K562 (cell line): ENCODE measurements at regions not wholly inside any gene's neighbourhood (a gene's known extent, or its start where the extent isn't known, plus 50 kb on each side); places are given as distances from the start of the nearest gene placed in this dataset.
"Not testable (repeated sequence)": the region's sequence is repeated elsewhere in the genome, so short reads cannot be mapped to it uniquely, and the experiment has no call there.

ENCODE experiments used
- ATAC-seq: fragments of 200-7000 bp; cut with Tn5 transposase; 3 replicates; pipeline ENCODE4 v1.9.1; 2020; ENCODE audit warnings: moderate library complexity
- BruUV-seq: library from RNA; stranded (reverse); fragments of 400-500 nt; replicated peaks from 2 replicates; lab custom pipeline; 2021; lab: Mats Ljungman, UMichigan
- CTCF ChIA-PET: fragments of 300-600 bp; formaldehyde crosslinking; extraction: SDS; loops from one replicate; lab custom pipeline; 2021; ENCODE audit warnings: low intra/inter-chr PET ratio; lab: Yijun Ruan, JAX
- POLR2A ChIA-PET: fragments of 300-600, 350-650 bp; sonication (Branson Sonifier 250); formaldehyde crosslinking; extraction: SDS; loops from one replicate; lab custom pipeline; 2021; ENCODE audit warnings: antibody characterized with exemption, inconsistent platforms; lab: Yijun Ruan, JAX
- DNase-seq, 4 experiments: peaks; one replicate each; pipeline versions ENCODE4 v3.0.0 to v3.0.0-alpha.2; 2011 to 2018; ENCODE audit warnings: low spot score in 3 of 4, mixed read lengths in 3 of 4; ENCODE audit errors: extremely low read depth in 1 of 4
- FAIRE-seq: peaks from 2 replicates; lab custom pipeline; 2011; peaks lifted over from hg19 to GRCh38; lab: Jason Lieb, UNC
- H2AFZ ChIP-seq: 2 replicates; pipeline ENCODE4 v1.6.0; 2011; ENCODE audit warnings: low read depth, low read length, control low read depth, inconsistent platforms
- H3K27ac ChIP-seq: fragments of 200-600 bp; 3 replicates; pipeline ENCODE4 v1.8.0; 2011; ENCODE audit warnings: low read depth, mild to moderate bottlenecking, control low read depth, inconsistent platforms, low read length, moderate library complexity, mixed read lengths; ENCODE audit errors: extremely low read depth
- H3K27me3 ChIP-seq, 2 experiments: fragments of 300-600 bp in 1 of 2; 2 replicates in 1 of 2; 3 replicates in 1 of 2; pipeline versions ENCODE4 v1.6.0 to v1.8.0; 2011; ENCODE audit warnings: inconsistent platforms in 2 of 2, low read length in 2 of 2, mild to moderate bottlenecking in 1 of 2, mixed read lengths in 1 of 2, moderate library complexity in 1 of 2; ENCODE audit not compliant: control insufficient read depth in 2 of 2, insufficient read depth in 2 of 2
- H3K36me3 ChIP-seq: fragments of 300-600 bp; 3 replicates; pipeline ENCODE4 v1.8.0; 2011; ENCODE audit warnings: mild to moderate bottlenecking, low read length, inconsistent platforms; ENCODE audit not compliant: control insufficient read depth, insufficient read depth
- H3K4me1 ChIP-seq, 2 experiments: fragments of 200-600 bp in 1 of 2; replicated peaks in 1 of 2; 2 replicates in 1 of 2; 3 replicates in 1 of 2; pipeline versions ENCODE4 v1.5.1 to v1.8.0; 2011; ENCODE audit warnings: inconsistent platforms in 2 of 2, low read length in 2 of 2, mild to moderate bottlenecking in 1 of 2, mixed read lengths in 1 of 2, moderate library complexity in 1 of 2; ENCODE audit not compliant: control insufficient read depth in 2 of 2, insufficient read depth in 2 of 2
- H3K4me2 ChIP-seq: 2 replicates; pipeline ENCODE4 v1.6.1; 2011; ENCODE audit warnings: low read length, control low read depth, inconsistent platforms, mixed read lengths; ENCODE audit not compliant: insufficient read depth
- H3K4me3 ChIP-seq: fragments of 200-600 bp; sonication (generic), shearing (Covaris generic); 2 replicates; pipeline ENCODE4 v1.5.1; 2016; ENCODE audit warnings: control low read depth, inconsistent platforms
- H3K79me2 ChIP-seq: fragments of 200-600 bp; 3 replicates; pipeline ENCODE4 v1.8.0; 2011; ENCODE audit warnings: low read length, inconsistent platforms; ENCODE audit not compliant: control insufficient read depth, insufficient read depth
- H3K9ac ChIP-seq, 2 experiments: 2 replicates each; pipeline versions ENCODE4 v1.6.0 to v1.6.1; 2011; ENCODE audit warnings: low read depth in 2 of 2, low read length in 2 of 2, control low read depth in 1 of 2, inconsistent platforms in 1 of 2, mild to moderate bottlenecking in 1 of 2, mixed read lengths in 1 of 2; ENCODE audit not compliant: insufficient read depth in 1 of 2
- H3K9me1 ChIP-seq: one replicate; pipeline ENCODE4 v1.6.0; 2011; ENCODE audit warnings: inconsistent platforms, mild to moderate bottlenecking, low read length, moderate library complexity; ENCODE audit not compliant: control insufficient read depth, insufficient read depth
- H3K9me3 ChIP-seq: replicated peaks from 2 replicates; pipeline ENCODE4 v1.5.1; 2011; ENCODE audit warnings: low read depth, low read length, inconsistent platforms; ENCODE audit not compliant: control insufficient read depth, insufficient read depth
- H4K20me1 ChIP-seq: replicated peaks from 2 replicates; pipeline ENCODE4 v1.6.1; 2011; ENCODE audit warnings: low read length, inconsistent platforms, mixed read lengths; ENCODE audit not compliant: control insufficient read depth, insufficient read depth
- ATF3 ChIP-seq, 2 experiments: fragments of 450-650 bp in 1 of 2; sonication (generic) in 1 of 2; formaldehyde crosslinking in 1 of 2; IDR thresholded peaks in 1 of 2; conservative IDR thresholded peaks in 1 of 2; 2 replicates each; pipeline versions ENCODE4 v1.6.1 to v1.8.1; 2016 to 2023; ENCODE audit warnings: mild to moderate bottlenecking in 2 of 2, moderate library complexity in 2 of 2, inconsistent platforms in 1 of 2, missing genetic modification reagents in 1 of 2
- CEBPG ChIP-seq, 3 experiments: fragments of 200-800 bp in 1 of 3; sonication (Bioruptor generic) in 1 of 3; sonication (generic) in 1 of 3; formaldehyde crosslinking in 1 of 3; IDR thresholded peaks in 2 of 3; conservative IDR thresholded peaks in 1 of 3; 2 replicates each; pipeline versions ENCODE4 v1.6.1 to v1.8.0; 2016 to 2022; ENCODE audit warnings: missing compliant biosample characterization in 2 of 3, missing genetic modification characterization in 2 of 3, mild to moderate bottlenecking in 1 of 3, missing genetic modification reagents in 1 of 3
- CTBP1 ChIP-seq: fragments of 450-650 bp; IDR thresholded peaks from 2 replicates; pipeline ENCODE4 v1.6.1; 2016; ENCODE audit warnings: borderline replicate concordance
- MAZ ChIP-seq, 2 experiments: fragments of 450-650 bp in 1 of 2; sonication (generic) in 1 of 2; formaldehyde crosslinking; IDR thresholded peaks in 1 of 2; conservative IDR thresholded peaks in 1 of 2; 2 replicates each; pipeline versions ENCODE4 v1.4.0 to v1.5.0; 2020; ENCODE audit warnings: mild to moderate bottlenecking in 1 of 2, missing genetic modification reagents in 1 of 2
- MYC ChIP-seq, 2 experiments: fragments of 250-450 bp in 1 of 2; sonication (Bioruptor Pico) in 1 of 2; IDR thresholded peaks; 2 replicates each; pipeline versions ENCODE4 v1.5.1 to v1.6.1; 2012 to 2021; ENCODE audit warnings: low read depth in 2 of 2, borderline replicate concordance in 1 of 2, improper control_type of control experiment in 1 of 2, low read length in 1 of 2, mild to moderate bottlenecking in 1 of 2, moderate library complexity in 1 of 2
- NCOR1 ChIP-seq: fragments of 450-650 bp; IDR thresholded peaks from 2 replicates; pipeline ENCODE4 v1.6.1; 2016; ENCODE audit warnings: mild to moderate bottlenecking, moderate library complexity
- TAL1 ChIP-seq: fragments of 450-650 bp; IDR thresholded peaks from 2 replicates; pipeline ENCODE4 v1.6.1; 2016; ENCODE audit warnings: mild to moderate bottlenecking
- WGBS: fragments of 100-300 bp; shearing (Covaris generic); methylation state at CpG from one replicate; pipeline ENCODE4 v1.1.6; 2016; ENCODE audit warnings: low coverage, mixed read lengths; ENCODE audit not compliant: insufficient coverage; ENCODE audit errors: missing lambda C conversion rate; 5-methylcytosine and 5-hydroxymethylcytosine counted together
- in situ Hi-C: fragments of 300-500 bp; cut with MboI; formaldehyde crosslinking; loops from 4 replicates; pipeline ENCODE4 v1.15.0; 2018; ENCODE audit warnings: inconsistent platforms, mixed read lengths
- intact Hi-C: fragments of 100-400 bp; cut with micrococcal nuclease; formaldehyde crosslinking; loops from 2 replicates; pipeline ENCODE4 v1.14.2; 2022

GRCh38 chr11:71750908-71751307 lies 82.1 kb upstream of the DEFB108B start:
- H4K20me1 ChIP-seq, in situ Hi-C loops, DNase-seq, H3K36me3 ChIP-seq, CTCF ChIA-PET, H3K4me2 ChIP-seq, FAIRE-seq, intact Hi-C loops, H3K27me3 ChIP-seq, H3K9ac ChIP-seq, POLR2A ChIA-PET, H2AFZ ChIP-seq, H3K9me3 ChIP-seq, BruUV-seq, H3K4me3 ChIP-seq, H3K79me2 ChIP-seq, H3K27ac ChIP-seq, H3K9me1 ChIP-seq, ATAC-seq, H3K4me1 ChIP-seq: not testable (repeated sequence)
- WGBS: 68% methylated on average over 8 of the region's 11 CpGs

GRCh38 chr11:71764695-71765491 lies 68.1 kb upstream of the DEFB108B start:
- 1% methylated on average over 19 of the region's 20 CpGs for WGBS
- peak; percentile 9 to 51 (median 14) for DNase-seq
- H2AFZ ChIP-seq; H4K20me1 ChIP-seq; FAIRE-seq; H3K4me3 ChIP-seq; H3K9ac ChIP-seq; CTCF ChIA-PET; in situ Hi-C loops; H3K9me1 ChIP-seq; H3K79me2 ChIP-seq; intact Hi-C loops; H3K27ac ChIP-seq; H3K4me1 ChIP-seq; H3K9me3 ChIP-seq; H3K27me3 ChIP-seq; BruUV-seq; H3K36me3 ChIP-seq; TF ChIP-seq ATF3 (CRISPR knock-in tag; conservative IDR thresholded peaks at IDR 0.05); MYC (CRISPR knock-in tag; IDR thresholded peaks at IDR 0.05; ENCODE audit: borderline replicate concordance, low read depth): not testable (repeated sequence)
- POLR2A ChIA-PET: interaction anchor here (1.1 kb wide), 1 partner anchor 10 kb away, joined by 3 read pairs; no protein-coding TSS in a partner anchor
- peak overlapping the region; percentile 46 for H3K4me2 ChIP-seq
- ATAC-seq: peak; percentile 56; the same call in 2 of the 3 replicates
- TF ChIP-seq ATF3 (IDR thresholded peaks at IDR 0.05): peak; percentile 78; the same call in 1 of the 2 replicates
- TF ChIP-seq TAL1: peak; percentile 35; the same call in 1 of the 2 replicates
- TF ChIP-seq NCOR1: peak; percentile 40; the same call in 1 of the 2 replicates
- peak; percentile 71 for TF ChIP-seq MYC (IDR thresholded peaks at IDR 0.05; ENCODE audit: low read depth, low read length)
- peak; percentile 84 for TF ChIP-seq CEBPG (CRISPR knock-in tag; IDR thresholded peaks at IDR 0.05)
- TF ChIP-seq CEBPG (tag; conservative IDR thresholded peaks at IDR 0.05 in 1 of 2, IDR thresholded peaks at IDR 0.05 in 1 of 2): peak; percentile 89 to 95
- TF ChIP-seq CTBP1: peak; percentile 41
- peak in 1 of 2 experiments; percentile 41; a peak in 1 of 4 replicates for TF ChIP-seq MAZ (CRISPR knock-in tag; conservative IDR thresholded peaks at IDR 0.05 in 1 of 2, IDR thresholded peaks at IDR 0.05 in 1 of 2)
